K562 (cell line): ENCODE measurements at regions not wholly inside any gene's neighbourhood (a gene's known extent, or its start where the extent isn't known, plus 50 kb on each side); places are given as distances from the start of the nearest gene placed in this dataset.

Experiments used
- BCLAF1 ChIP-seq, 2 experiments: fragments of 450-650 bp in 1 of 2; IDR thresholded peaks; 2 replicates each; pipeline ENCODE4 v1.6.1; 2011 to 2017; ENCODE audit warnings: low read depth in 2 of 2, antibody characterized with exemption in 1 of 2, borderline replicate concordance in 1 of 2, low read length in 1 of 2, mild to moderate bottlenecking in 1 of 2, mixed read lengths in 1 of 2; ENCODE audit not compliant: control insufficient read depth in 1 of 2
- CHAMP1 ChIP-seq: fragments of 450-650 bp; IDR thresholded peaks from 2 replicates; pipeline ENCODE4 v1.6.1; 2016; ENCODE audit warnings: mild to moderate bottlenecking
- DACH1 ChIP-seq: fragments of 450-650 bp; IDR thresholded peaks from 2 replicates; pipeline ENCODE4 v1.6.1; 2018; ENCODE audit not compliant: partially characterized antibody
- GTF2A2 ChIP-seq: IDR thresholded peaks from 2 replicates; pipeline ENCODE4 v1.6.1; 2016; ENCODE audit warnings: mild to moderate bottlenecking, missing genetic modification characterization, missing compliant biosample characterization
- HMGXB4 ChIP-seq: sonication (generic); formaldehyde crosslinking; IDR thresholded peaks from 2 replicates; pipeline ENCODE4 v1.8.1; 2023; ENCODE audit warnings: mild to moderate bottlenecking, missing genetic modification reagents
- NCOA4 ChIP-seq: fragments of 450-650 bp; IDR thresholded peaks from 2 replicates; pipeline ENCODE4 v1.6.1; 2018; ENCODE audit warnings: mild to moderate bottlenecking; ENCODE audit not compliant: partially characterized antibody
- PURB ChIP-seq: sonication (generic); formaldehyde crosslinking; IDR thresholded peaks from 2 replicates; pipeline ENCODE4 v1.9.0; 2021; ENCODE audit warnings: low read depth, mild to moderate bottlenecking, missing genetic modification reagents
- SMAD1 ChIP-seq: fragments of 150-350 bp; IDR thresholded peaks from 2 replicates; pipeline ENCODE4 v1.6.1; 2014; ENCODE audit warnings: low read length, low read depth; ENCODE audit not compliant: partially characterized antibody
- TOE1 ChIP-seq, 2 experiments: fragments of 450-650 bp in 1 of 2; sonication (generic) in 1 of 2; formaldehyde crosslinking in 1 of 2; IDR thresholded peaks; 2 replicates each; pipeline versions ENCODE4 v1.7.1 to v1.8.0; 2016 to 2022; ENCODE audit warnings: borderline replicate concordance in 2 of 2, mild to moderate bottlenecking in 2 of 2, antibody characterized with exemption in 1 of 2, inconsistent platforms in 1 of 2, low read depth in 1 of 2, missing genetic modification reagents in 1 of 2, moderate library complexity in 1 of 2
- ZC3H8 ChIP-seq: fragments of 450-650 bp; IDR thresholded peaks from 2 replicates; pipeline ENCODE4 v1.6.1; 2017
- ZNF134 ChIP-seq: fragments of 250-450 bp; sonication (Bioruptor Pico); conservative IDR thresholded peaks from 2 replicates; pipeline ENCODE4 v1.4.0; 2020
- ZNF644 ChIP-seq: fragments of 200-800 bp; sonication (Bioruptor generic); IDR thresholded peaks from 2 replicates; pipeline ENCODE4 v1.6.1; 2016; ENCODE audit warnings: low read depth, missing genetic modification characterization, missing compliant biosample characterization
- ZNF830 ChIP-seq: fragments of 250-450 bp; sonication (Bioruptor Pico); IDR thresholded peaks from 2 replicates; pipeline ENCODE4 v1.5.0; 2021; ENCODE audit warnings: mild to moderate bottlenecking

GRCh38 chr18:2407961-2408360 is 163.3 kb downstream of the METTL4 start (continued):
- TF ChIP-seq CHAMP1 (no peak), GTF2A2 (tag) (no peak), ZNF134 (no peak), DACH1 (no peak), BCLAF1 (IDR thresholded peaks at IDR 0.05; ENCODE audit: borderline replicate concordance in 1 of 2, control insufficient read depth in 1 of 2, low read depth in 2 of 2, low read length in 1 of 2) (no peak), ZC3H8 (no peak), ZNF830 (CRISPR knock-in tag) (no peak), NCOA4 (no peak), HMGXB4 (CRISPR knock-in tag) (no peak), ZNF644 (tag) (no peak), SMAD1 (no peak), TOE1 (IDR thresholded peaks at IDR 0.05; ENCODE audit: borderline replicate concordance) (no peak), TOE1 (CRISPR knock-in tag; IDR thresholded peaks at IDR 0.05; ENCODE audit: borderline replicate concordance, low read depth) (no peak), PURB (CRISPR knock-in tag) (no peak)
- TF ChIP-seq, all 486 proteins: peak for 0
